GM12878 (cell line): ENCODE measurements at regions not wholly inside any gene's neighbourhood (a gene's known extent, or its start where the extent isn't known, plus 50 kb on each side); places are given as distances from the start of the nearest gene placed in this dataset.

Experiments
- ATAC-seq: fragments of 200-7000 bp; cut with Tn5 transposase; 3 replicates; pipeline ENCODE4 v1.9.1; 2020; ENCODE audit warnings: mild to moderate bottlenecking, moderate library complexity
- BruUV-seq: library from RNA; stranded (reverse); fragments of 400-500 nt; replicated peaks from 2 replicates; lab custom pipeline; 2021; lab: Mats Ljungman, UMichigan
- CTCF ChIA-PET: fragments of 300-600 bp; sonication (Branson Sonifier 250); formaldehyde crosslinking; extraction: SDS; loops from one replicate; lab custom pipeline; 2021; ENCODE audit warnings: inconsistent platforms; lab: Yijun Ruan, JAX
- POLR2A ChIA-PET: fragments of 350-600 bp; formaldehyde crosslinking; extraction: SDS; loops from one replicate; lab custom pipeline; 2021; ENCODE audit warnings: inconsistent platforms; lab: Charles Lee
- RAD21 ChIA-PET: fragments of 300-600 bp; sonication (Branson Sonifier 250); formaldehyde crosslinking; loops from one replicate; lab custom pipeline; 2023; ENCODE audit warnings: antibody characterized with exemption; ENCODE audit not compliant: unreplicated experiment; lab: Charles Lee
- SMC1A ChIA-PET: fragments of 300-600 bp; sonication (Branson Sonifier 250); formaldehyde crosslinking; loops from one replicate; lab custom pipeline; 2023; ENCODE audit not compliant: unreplicated experiment, uncharacterized antibody; lab: Charles Lee
- DNase-seq: peaks from one replicate; pipeline ENCODE4 v3.0.0-alpha.2; 2011; ENCODE audit warnings: low read depth, low spot score
- FAIRE-seq: peaks from 3 replicates; lab custom pipeline; 2011; peaks lifted over from hg19 to GRCh38; lab: Jason Lieb, UNC
- H2AFZ ChIP-seq: 2 replicates; pipeline ENCODE4 v1.6.0; 2011; ENCODE audit warnings: low read depth, low read length, control low read depth; ENCODE audit not compliant: control insufficient read depth
- H3K27ac ChIP-seq: 2 replicates; pipeline ENCODE4 v1.5.1; 2011; ENCODE audit warnings: control low read depth; ENCODE audit not compliant: control insufficient read depth, insufficient read depth
- H3K27me3 ChIP-seq, 2 experiments: replicated peaks in 1 of 2; 2 replicates each; pipeline versions ENCODE4 v1.6.0 to v1.6.1; 2011; ENCODE audit warnings: low read length in 1 of 2; ENCODE audit not compliant: control insufficient read depth in 2 of 2, insufficient read depth in 2 of 2
- H3K36me3 ChIP-seq, 2 experiments: 2 replicates each; pipeline ENCODE4 v1.5.1; 2011; ENCODE audit warnings: low read length in 1 of 2; ENCODE audit not compliant: control insufficient read depth in 2 of 2, insufficient read depth in 2 of 2
- H3K4me1 ChIP-seq: 2 replicates; pipeline ENCODE4 v1.6.1; 2011; ENCODE audit warnings: mild to moderate bottlenecking, low read length, moderate library complexity, mixed read lengths; ENCODE audit not compliant: control insufficient read depth, insufficient read depth
- H3K4me2 ChIP-seq: 2 replicates; pipeline ENCODE4 v1.6.0; 2011; ENCODE audit warnings: control low read depth; ENCODE audit not compliant: control insufficient read depth, insufficient read depth
- H3K4me3 ChIP-seq: fragments of 200-600 bp; sonication (generic); 2 replicates; pipeline ENCODE4 v1.5.1; 2016
- H3K79me2 ChIP-seq: 2 replicates; pipeline ENCODE4 v1.6.0; 2011; ENCODE audit warnings: low read length; ENCODE audit not compliant: control insufficient read depth, insufficient read depth
- H3K9ac ChIP-seq: 2 replicates; pipeline ENCODE4 v1.8.0; 2011; ENCODE audit warnings: low read length, control low read depth, mixed read lengths; ENCODE audit not compliant: control insufficient read depth, insufficient read depth
- H3K9me3 ChIP-seq: replicated peaks from 3 replicates; pipeline ENCODE4 v1.5.1; 2011; ENCODE audit warnings: mild to moderate bottlenecking, low read length; ENCODE audit not compliant: control insufficient read depth, insufficient read depth
- H4K20me1 ChIP-seq: 2 replicates; pipeline ENCODE4 v1.6.0; 2011; ENCODE audit not compliant: control insufficient read depth, insufficient read depth
- CTCF ChIP-seq, 3 experiments: IDR thresholded peaks in 2 of 3; conservative IDR thresholded peaks in 1 of 3; 2 replicates each; pipeline ENCODE4 v1.5.1; 2011; ENCODE audit warnings: low read depth in 3 of 3, low read length in 3 of 3, mild to moderate bottlenecking in 3 of 3, control low read depth in 2 of 3, moderate library complexity in 2 of 3, inconsistent platforms in 1 of 3, mixed read lengths in 1 of 3; ENCODE audit not compliant: control insufficient read depth in 2 of 3, insufficient read depth in 1 of 3; ENCODE audit errors: extremely low read depth in 1 of 3
- CUX1 ChIP-seq: IDR thresholded peaks from 2 replicates; pipeline ENCODE4 v1.6.1; 2012; ENCODE audit warnings: improper control_type of control experiment, low read depth, low read length; ENCODE audit not compliant: insufficient replicate concordance
- HCFC1 ChIP-seq: fragments of 150-350 bp; IDR thresholded peaks from 2 replicates; pipeline ENCODE4 v1.6.1; 2014; ENCODE audit warnings: low read length
- IRF4 ChIP-seq: IDR thresholded peaks from 2 replicates; pipeline ENCODE4 v1.6.1; 2011; ENCODE audit warnings: low read depth, low read length
- RELA ChIP-seq: fragments of 450-650 bp; IDR thresholded peaks from 2 replicates; pipeline ENCODE4 v1.8.0; 2014; ENCODE audit warnings: borderline replicate concordance; ENCODE audit not compliant: partially characterized antibody
- SUZ12 ChIP-seq: fragments of 200-600 bp; sonication (generic); IDR thresholded peaks from one replicate; pipeline ENCODE4 v1.6.1; 2018; ENCODE audit warnings: antibody characterized with exemption, mild to moderate bottlenecking; ENCODE audit not compliant: unreplicated experiment
- WGBS: methylation state at CpG from one replicate; pipeline ENCODE4 v1.1.6; 2016; ENCODE audit warnings: low lambda C conversion rate; ENCODE audit not compliant: insufficient replicate concordance, insufficient coverage; ENCODE audit errors: missing lambda C conversion rate; 5-methylcytosine and 5-hydroxymethylcytosine counted together
- in situ Hi-C: fragments of 300-500 bp; cut with MboI; formaldehyde crosslinking; loops from 9 replicates; pipeline ENCODE4 v1.14.3; 2018; ENCODE audit warnings: mixed read lengths
- intact Hi-C: fragments of 100-400 bp; cut with micrococcal nuclease; formaldehyde crosslinking; loops from one replicate; pipeline ENCODE4 v1.14.2; 2022; ENCODE audit not compliant: unreplicated experiment

- no peak for FAIRE-seq
- no TSS peak for BruUV-seq
- DNase-seq: no peak
- no peak for TF ChIP-seq CUX1
- TF ChIP-seq CTCF (IDR thresholded peaks at IDR 0.05 in 2 of 3, conservative IDR thresholded peaks at IDR 0.05 in 1 of 3; ENCODE audit: control insufficient read depth in 2 of 3, extremely low read depth in 1 of 3, insufficient read depth in 1 of 3, low read depth in 3 of 3, low read length in 3 of 3): no peak
- TF ChIP-seq HCFC1: no peak
- no peak for TF ChIP-seq IRF4
- no peak for TF ChIP-seq SUZ12
- no peak for TF ChIP-seq RELA
- intact Hi-C loops: no loop called here
- H3K9me3 ChIP-seq: peaks cover 3% of the 10 kb centered on the region; the same call in 1 of the 3 replicates
- no peak overlapping the region for H3K9ac ChIP-seq
- no peaks in the 10 kb centered on the region for H3K79me2 ChIP-seq
- ChIA-PET POLR2A (no interaction called here), SMC1A (no interaction called here), RAD21 (no interaction called here), CTCF (no interaction called here)
- H3K27me3 ChIP-seq: peaks cover 0 to 1% of the 10 kb centered on the region in 2 experiments; a peak in 2 of 4 replicates
- H3K4me3 ChIP-seq: no peak overlapping the region
- H3K27ac ChIP-seq: no peak overlapping the region
- no peaks in the 10 kb centered on the region for H3K4me1 ChIP-seq
- H2AFZ ChIP-seq: no peak overlapping the region
- in situ Hi-C loops: no loop called here
- no peak overlapping the region for H3K4me2 ChIP-seq
- H4K20me1 ChIP-seq: no peaks in the 10 kb centered on the region
- no peaks in the 10 kb centered on the region for H3K36me3 ChIP-seq
- 0% methylated on average over 1 of the region's 1 CpG for WGBS
- ATAC-seq: no peak
Observed at GRCh38 chr18:10354241-10354811, 100.1 kb upstream of the APCDD1 start.
